D721Med (cell line): ENCODE measurements at regions not wholly inside any gene's neighbourhood (a gene's known extent, or its start where the extent isn't known, plus 50 kb on each side); places are given as distances from the start of the nearest gene placed in this dataset.

Source experiments
- DNase-seq: peaks from one replicate; pipeline ENCODE4 v3.0.0; 2011; ENCODE audit warnings: low spot score; ENCODE audit not compliant: insufficient read length
- FAIRE-seq: peaks from 2 replicates; lab custom pipeline; 2011; peaks lifted over from hg19 to GRCh38; lab: Jason Lieb, UNC
- CTCF ChIP-seq: IDR thresholded peaks from 2 replicates; pipeline ENCODE4 v1.5.1; 2012; ENCODE audit warnings: mild to moderate bottlenecking, control low read depth; ENCODE audit not compliant: insufficient read depth; ENCODE audit errors: missing control alignments

GRCh38 chr7:18313965-18314364, 181.6 kb upstream of the HDAC9 start:
- no peak for TF ChIP-seq CTCF
- FAIRE-seq (no peak), DNase-seq (no peak)

GRCh38 chr7:18315241-18315640, 180.3 kb upstream of the HDAC9 start:
- DNase-seq (no peak), FAIRE-seq (no peak)

GRCh38 chr7:18317941-18318340, 177.6 kb upstream of the HDAC9 start:
- DNase-seq (no peak), FAIRE-seq (no peak)
- TF ChIP-seq CTCF, result no peak

More at GRCh38 chr7:18315241-18315640, 180.3 kb upstream of the HDAC9 start:
- no peak for TF ChIP-seq CTCF

- no peak for DNase-seq
- FAIRE-seq, result no peak
Measured at GRCh38 chr7:18320422-18320821, 175.1 kb upstream of the HDAC9 start.

GRCh38 chr7:18320971-18321567, 174.5 kb upstream of the HDAC9 start:
- TF ChIP-seq CTCF, result peak; percentile 53
- DNase-seq (no peak), FAIRE-seq (peak; percentile 56)

More at GRCh38 chr7:18320422-18320821, 175.1 kb upstream of the HDAC9 start:
- no peak for TF ChIP-seq CTCF

- no peak for FAIRE-seq
- no peak for DNase-seq
- TF ChIP-seq CTCF, result no peak
Measured at GRCh38 chr7:18330548-18330947, 165.0 kb upstream of the HDAC9 start.

GRCh38 chr7:18336626-18337025, 158.9 kb upstream of the HDAC9 start:
- DNase-seq (no peak), FAIRE-seq (no peak)
- TF ChIP-seq CTCF, result no peak
